ENCODE measurements at regions not wholly inside any gene's neighbourhood (a gene's known extent, or its start where the extent isn't known, plus 50 kb on each side); places are given as distances from the start of the nearest gene placed in this dataset.

DNA sequence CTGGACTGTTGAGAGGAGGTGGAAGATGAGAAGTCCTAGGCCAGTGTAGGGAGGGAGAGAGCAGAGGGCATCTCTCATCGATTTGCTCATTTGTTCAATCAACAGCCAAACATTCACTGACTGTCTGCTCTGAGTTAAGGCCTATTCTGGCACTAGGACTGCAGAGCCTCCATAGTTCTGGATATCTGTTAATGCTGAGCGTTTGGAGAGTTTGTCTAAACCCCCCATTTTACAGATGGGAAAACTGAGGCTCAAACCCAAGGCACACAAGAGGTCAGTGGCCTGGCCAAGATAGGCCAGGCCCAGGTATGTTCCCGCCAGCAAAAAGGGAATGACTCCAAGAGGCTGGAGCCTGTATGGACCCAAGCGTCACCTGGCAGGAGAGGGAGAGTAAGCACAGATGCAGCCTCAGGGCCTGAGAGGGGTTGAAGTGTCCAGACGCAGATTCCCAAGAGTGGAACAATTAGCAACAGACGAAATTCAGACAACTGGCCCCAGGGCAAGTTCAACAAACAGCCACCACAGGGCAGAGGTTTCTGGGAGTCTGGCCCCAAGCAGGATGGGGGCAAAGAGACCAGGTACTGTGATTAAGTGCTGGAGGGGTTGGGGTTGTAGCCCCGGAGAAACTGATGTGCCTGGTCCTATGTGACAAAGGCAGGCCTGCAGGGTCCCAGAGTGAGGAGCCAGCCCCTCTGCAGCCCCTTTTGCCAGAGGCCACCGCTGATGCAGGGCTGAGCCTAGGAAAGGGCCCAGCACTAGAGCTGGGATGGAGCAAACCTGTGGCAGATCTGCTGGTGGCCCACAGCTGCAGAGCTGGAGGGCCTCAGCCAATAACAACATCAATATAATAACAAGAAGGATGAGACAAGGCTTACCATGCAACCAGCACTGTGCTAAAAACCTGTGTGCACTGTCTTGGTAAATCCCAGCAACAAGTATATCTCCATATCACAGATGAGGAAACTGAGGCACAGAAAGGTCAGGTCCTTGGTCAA is 245.1 kb upstream of the TLE3 start:
- no peak for DNase-seq

- DNase-seq, result no peak
Measured at GRCh38 chr15:70342141-70342540, 244.4 kb upstream of the TLE3 start.

GRCh38 chr15:70341566-70341965 is 243.8 kb upstream of the TLE3 start:
- DNase-seq, result no peak

- DNase-seq, result no peak
Measured at GRCh38 chr15:70340494-70340870, 242.8 kb upstream of the TLE3 start.

DNA sequence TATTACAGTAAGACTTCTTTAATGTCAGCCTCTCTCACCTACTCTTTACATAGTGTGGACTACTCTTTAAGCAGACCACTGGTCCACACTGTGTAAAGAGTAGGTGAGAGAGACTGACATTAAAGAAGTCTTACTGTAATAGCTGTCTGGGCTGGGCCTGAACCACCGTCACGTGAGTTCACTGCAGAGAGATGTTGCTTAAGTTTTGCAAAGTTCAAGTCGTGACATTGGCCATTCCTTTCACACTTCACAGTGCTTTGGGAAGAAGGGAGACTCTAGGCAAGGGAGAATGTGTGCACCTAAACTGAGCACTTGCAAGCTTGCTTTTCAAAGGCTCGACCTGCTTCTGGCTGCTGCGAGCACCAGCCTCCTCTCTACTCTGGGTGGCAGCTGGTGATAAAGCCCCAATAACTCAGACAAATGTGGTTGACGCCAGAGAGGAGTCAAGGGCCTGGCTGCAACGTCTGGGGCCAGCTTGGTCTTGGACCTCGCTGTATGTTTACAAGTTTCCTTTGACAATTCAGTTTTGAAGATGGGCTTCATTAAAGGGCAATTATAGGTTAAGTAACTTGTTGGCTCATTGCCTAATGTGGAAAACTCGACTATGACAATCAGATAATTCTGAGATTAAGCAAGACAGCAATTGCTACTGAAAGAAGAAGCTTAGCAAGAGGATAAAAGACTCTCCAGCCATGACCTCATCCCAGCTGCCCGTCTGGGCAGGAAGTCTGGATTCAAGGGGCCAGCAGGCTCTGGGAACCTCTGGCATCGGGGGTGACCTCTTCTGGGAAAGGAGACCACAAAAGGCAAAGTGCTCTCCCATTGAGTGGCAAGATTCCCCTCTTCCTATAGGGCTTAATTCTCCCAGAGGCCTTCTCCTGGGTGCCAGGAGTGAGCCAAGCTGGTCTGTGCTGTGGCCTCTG is 242.1 kb upstream of the TLE3 start:
- DNase-seq, result no peak

DNA sequence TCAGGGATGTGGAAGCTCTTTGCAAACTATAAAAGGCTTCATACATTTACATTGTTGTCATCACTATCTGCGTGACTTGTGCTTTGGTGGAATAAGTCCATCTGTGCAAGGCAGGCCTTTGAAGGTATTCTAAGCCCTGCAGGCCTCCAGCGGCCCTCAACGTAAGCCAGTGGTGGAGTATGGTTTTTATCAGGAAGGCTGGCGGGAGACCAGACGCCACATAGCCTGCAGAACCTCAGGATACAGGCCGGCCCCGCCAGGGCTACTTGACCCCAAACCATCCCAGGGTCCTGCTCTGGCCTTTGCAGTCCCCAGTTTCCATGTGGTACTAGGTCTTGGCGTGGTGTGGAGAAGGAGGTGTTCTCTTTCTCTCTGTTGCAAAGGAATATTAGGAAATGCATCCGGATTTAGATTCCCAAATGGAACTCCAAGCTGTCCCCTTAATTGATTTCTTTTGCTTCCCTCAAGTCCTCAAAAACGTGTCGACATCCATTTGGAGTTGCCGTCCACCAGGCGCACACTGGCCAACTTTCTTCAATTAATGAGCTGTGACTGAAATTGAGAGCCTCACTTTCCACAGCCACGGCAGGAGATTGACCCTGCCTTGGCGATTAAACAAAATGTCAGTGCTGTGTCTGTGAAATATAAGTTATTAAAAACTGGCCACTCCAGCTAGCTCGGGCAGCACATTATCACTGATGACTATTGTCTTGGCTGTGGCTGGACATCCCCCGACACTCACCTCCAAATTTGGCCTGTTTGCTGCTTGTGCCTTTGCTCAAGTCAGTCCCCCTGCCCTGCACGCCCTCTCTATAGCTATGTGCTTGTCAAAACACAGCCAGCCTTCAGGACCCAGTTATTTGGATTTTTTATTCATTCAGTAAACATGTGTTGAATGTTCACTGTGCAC is 239.8 kb upstream of the TLE3 start:
- DNase-seq, result no peak

DNA sequence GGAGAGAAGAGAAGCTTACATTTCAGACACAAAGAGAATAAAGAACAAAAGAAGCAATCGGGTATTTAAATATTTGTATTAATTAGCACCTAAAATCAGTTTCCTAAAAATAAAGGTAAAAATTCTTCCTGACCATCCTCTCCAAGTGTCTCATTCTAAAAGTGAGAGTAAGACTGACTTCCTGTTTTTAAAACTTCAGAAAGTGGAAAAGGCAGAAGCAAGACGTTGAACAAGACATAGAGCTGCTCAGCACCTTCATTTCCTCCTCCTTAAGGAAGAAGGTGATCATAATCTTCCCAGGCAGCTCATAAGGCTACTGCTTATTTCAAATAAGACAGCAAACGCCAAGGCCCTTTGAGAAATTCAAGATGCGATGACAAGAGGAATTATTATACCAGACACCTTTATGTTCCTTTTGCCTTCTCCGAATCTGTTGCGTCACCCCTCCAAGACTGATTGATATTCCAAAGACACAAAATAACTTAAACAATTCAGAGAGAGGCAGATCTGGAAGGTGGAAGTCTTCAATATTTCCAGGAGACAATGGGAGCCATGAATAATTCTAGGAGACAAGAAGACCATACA is 238.8 kb upstream of the TLE3 start:
- DNase-seq, result no peak

- no peak for DNase-seq
Measured at GRCh38 chr15:70334286-70334685, 236.6 kb upstream of the TLE3 start.

DNA sequence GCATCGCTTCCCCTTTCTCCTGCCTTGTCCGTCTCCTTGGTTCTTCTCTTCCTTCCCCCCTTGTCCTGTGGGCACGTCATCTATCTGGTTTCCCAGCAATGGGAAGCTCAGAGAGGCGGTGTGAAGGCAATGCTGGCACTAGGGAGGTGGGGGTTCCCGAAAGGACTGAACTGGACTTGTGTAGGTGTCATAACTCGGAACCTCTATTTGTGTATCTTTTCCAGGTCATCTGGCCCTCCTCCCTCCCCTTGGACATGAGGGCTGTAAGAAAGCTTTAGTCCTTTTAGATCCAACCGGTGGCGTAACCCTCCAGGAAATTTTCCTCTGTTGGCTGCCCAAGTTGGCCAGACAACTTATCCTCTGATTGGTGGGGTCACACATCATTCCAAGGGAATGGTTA is 231.5 kb upstream of the TLE3 start:
- no peak for DNase-seq

DNA sequence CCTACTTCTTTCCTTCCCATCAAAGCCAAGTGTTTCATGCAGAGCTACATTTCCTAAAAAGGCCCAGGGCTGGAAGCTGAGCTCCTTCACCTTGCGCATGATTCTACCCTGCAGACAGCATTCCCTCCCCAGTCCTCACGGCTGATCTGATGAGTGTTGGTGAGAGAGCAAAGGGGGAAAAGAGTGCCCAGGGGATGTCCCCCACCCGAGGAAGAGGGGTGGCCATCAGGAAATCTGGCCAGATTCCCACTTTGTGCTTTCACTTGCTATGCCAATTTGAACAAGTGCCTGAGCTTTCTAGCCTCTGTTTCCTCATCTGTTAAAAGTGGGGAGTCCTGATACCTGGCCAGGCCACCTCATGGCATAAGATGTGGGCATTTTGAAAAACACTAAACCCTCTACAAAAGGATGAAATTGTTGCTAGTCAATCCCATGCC is 231.0 kb upstream of the TLE3 start:
- no peak for DNase-seq

DNA sequence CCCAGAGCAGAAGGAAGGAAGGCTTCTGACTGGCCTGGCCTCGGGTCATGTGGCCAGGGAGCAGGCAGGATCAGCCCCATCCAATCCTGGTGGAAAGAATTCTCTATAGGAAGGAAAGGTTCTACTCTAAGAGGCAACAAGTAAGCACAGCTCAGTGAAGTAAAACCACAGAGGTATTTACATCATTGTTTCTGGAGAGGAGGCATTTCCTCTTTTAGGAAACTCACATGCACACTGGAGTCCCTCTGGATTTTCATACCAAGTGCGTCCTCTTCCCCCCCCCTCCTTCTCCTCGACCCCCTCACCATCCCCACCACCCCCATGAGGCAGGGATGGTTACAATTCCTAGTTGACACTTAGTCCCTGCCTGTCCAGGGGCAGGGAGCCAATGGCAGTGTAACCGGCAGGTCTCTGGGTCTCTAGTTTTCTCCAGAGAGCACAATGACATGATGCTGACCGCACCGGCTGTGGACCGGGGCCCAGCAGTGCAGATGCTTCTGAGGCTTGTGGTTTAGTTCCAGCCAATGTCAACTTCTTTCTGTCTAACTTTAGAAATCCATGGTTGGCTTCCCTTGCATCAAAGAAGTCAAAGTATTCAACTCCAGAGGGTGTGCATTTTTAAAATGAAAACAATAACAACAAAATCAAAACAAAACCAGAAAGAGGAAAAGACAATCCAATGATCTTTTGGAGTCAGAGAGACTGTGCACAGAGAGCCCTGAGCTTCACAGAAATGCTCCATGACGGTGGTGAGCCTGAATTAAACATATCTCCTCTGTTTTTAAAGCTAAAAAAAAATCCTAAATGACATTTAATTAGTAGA is 230.3 kb upstream of the TLE3 start:
- no peak for DNase-seq

- no peak for DNase-seq
Measured at GRCh38 chr15:70327328-70327855, 229.7 kb upstream of the TLE3 start.

DNA sequence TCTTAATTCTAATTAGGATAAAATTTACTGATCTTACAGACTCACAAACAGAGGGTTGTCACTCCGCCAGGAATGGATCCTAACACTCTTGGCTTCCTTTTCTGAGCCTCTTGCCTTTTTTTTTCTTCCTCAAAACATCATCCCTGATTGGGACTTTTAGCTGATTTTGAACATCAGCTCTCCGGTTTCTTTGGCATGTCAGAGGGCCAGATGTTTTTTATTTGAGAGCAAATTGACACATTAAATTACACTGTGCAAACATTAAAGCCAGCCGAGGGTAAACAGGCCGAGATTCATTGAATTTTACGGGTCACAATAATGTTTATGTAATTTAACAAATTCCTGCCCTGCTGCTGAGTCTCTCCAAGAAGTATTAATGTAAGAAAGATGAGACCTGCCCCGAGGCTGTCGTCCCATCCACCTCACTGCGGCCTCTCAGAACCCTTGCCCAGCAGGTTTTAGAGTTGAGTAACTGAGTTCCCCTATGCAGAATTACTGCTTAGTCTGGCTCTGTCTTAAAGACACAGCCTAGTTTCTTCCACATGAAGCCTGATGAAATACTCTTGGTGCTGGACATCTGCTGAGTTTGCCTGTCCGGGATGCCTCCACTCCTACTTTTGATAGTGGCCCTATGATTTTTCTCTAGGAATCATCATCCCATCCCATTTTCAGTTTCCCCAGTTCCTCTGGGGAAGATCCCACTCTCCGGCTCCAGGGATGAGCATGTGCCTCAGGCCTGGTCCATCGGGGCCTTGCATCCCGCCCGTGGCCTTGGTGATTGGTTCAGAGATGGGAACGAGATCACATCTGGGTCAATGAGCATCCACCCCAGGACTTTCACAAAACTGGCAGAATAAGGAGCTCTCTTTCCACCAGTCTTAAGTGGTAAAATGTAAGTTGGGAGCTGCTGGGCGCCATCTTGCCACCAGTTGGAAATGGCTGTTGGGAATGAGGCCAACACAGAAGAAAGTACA is 226.6 kb upstream of the TLE3 start:
- no peak for DNase-seq

GRCh38 chr15:70323111-70323851 is 225.6 kb upstream of the TLE3 start:
- no peak for DNase-seq

GRCh38 chr15:70322051-70322668 is 224.4 kb upstream of the TLE3 start:
- DNase-seq, result no peak

GRCh38 chr15:70321172-70321819 is 223.6 kb upstream of the TLE3 start:
- DNase-seq, result no peak

DNA sequence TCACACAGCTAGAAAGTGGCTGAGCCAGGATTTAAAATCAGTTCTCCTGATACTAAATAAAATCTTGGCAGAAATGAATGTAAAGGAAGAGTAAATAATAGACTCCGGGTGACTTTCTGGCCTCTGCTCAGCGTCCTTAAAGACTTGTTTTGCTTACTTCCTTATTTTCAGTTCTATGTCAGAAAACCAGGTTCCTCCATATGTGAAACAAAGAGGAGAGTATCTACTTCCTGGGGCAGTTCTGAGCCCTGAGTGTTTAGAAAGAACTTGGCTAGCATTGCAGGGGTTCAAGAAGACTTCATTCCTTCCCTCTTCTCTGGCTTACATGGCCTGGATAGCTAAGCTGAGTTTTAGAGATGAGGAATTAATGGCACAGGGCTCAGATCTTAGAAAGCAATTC is 222.8 kb upstream of the TLE3 start:
- DNase-seq, result no peak

DNA sequence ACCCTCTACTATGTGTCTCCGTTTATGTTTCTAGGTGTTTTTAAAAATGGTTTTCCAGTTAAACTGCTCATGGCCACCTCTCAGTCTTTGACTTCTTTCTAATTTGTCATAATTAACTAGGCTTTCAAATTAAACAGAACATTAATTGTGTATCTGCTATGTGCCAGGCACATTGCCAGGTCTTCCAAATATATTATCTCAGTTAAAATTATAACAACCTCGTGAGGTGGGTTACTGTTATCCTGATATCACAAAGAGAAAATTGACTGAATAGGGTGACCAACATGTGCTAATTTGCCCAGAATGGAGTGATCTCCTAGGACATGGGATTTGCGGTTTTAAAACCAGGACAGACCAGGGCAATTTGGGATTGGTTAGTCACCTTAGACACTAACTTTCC is 222.4 kb upstream of the TLE3 start:
- no peak for DNase-seq
